Fibroblast of villous mesenchyme (primary cell): ENCODE measurements at regions not wholly inside any gene's neighbourhood (a gene's known extent, or its start where the extent isn't known, plus 50 kb on each side); places are given as distances from the start of the nearest gene placed in this dataset.
"Not testable (repeated sequence)": the region's sequence is repeated elsewhere in the genome, so short reads cannot be mapped to it uniquely, and the experiment has no call there.

Experiments
- DNase-seq: peaks from one replicate; pipeline ENCODE4 v3.0.0-alpha.2; 2010; ENCODE audit warnings: low read depth
- H3K4me3 ChIP-seq: 2 replicates; pipeline ENCODE4 v1.5.1; 2011; ENCODE audit warnings: low read depth, mild to moderate bottlenecking, low read length
- TF ChIP-seq, protein P1 (sequence below): IDR thresholded peaks from 2 replicates; pipeline ENCODE4 v1.5.1; 2012; ENCODE audit warnings: low read depth, mild to moderate bottlenecking, low read length; ENCODE audit not compliant: insufficient read depth

DNA sequence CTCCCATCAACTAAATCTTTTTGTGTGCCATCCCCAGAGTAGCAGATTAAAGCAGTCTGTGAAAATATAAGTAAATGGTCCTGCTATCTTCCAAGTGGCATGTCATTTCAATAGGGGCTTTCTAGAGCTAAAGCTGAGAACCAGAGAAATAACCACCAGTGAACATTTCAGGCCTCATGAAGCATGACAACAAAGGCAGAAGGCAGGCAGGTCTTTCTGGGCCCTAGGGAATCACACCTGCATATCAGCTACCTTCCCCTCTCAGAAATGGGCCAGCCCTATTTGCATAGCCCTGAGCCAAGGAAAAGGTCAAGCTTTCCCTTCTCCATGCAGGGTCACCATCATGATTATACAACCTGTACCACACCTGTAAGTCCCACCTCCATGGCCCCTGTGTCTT is 205.3 kb downstream of the DEPDC1B start:
- no peak for DNase-seq
- no peak overlapping the region for H3K4me3 ChIP-seq
- TF ChIP-seq, protein P1, sequence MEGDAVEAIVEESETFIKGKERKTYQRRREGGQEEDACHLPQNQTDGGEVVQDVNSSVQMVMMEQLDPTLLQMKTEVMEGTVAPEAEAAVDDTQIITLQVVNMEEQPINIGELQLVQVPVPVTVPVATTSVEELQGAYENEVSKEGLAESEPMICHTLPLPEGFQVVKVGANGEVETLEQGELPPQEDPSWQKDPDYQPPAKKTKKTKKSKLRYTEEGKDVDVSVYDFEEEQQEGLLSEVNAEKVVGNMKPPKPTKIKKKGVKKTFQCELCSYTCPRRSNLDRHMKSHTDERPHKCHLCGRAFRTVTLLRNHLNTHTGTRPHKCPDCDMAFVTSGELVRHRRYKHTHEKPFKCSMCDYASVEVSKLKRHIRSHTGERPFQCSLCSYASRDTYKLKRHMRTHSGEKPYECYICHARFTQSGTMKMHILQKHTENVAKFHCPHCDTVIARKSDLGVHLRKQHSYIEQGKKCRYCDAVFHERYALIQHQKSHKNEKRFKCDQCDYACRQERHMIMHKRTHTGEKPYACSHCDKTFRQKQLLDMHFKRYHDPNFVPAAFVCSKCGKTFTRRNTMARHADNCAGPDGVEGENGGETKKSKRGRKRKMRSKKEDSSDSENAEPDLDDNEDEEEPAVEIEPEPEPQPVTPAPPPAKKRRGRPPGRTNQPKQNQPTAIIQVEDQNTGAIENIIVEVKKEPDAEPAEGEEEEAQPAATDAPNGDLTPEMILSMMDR: no peak

DNA sequence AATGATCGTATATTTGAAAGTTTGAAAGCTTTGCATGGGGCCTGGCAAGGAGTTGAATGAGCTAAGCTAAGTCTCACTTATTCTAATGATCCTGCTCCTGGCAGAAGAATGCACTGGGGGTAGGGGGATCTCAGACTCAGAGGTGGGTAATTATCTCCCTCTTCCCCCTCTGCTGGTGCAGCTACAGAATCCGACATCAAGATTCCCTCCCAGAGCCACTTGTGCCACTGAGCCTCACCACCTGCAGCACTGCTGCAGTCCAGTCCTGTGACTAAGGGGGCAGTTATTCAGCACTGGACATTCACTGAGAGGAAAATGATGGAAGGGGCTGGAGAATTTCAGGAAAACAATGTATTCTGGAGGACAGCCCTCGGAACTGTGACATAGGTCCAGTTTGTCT is 205.8 kb downstream of the DEPDC1B start:
- DNase-seq: no peak
- TF ChIP-seq, protein P1: no peak
- H3K4me3 ChIP-seq: no peak overlapping the region

DNA sequence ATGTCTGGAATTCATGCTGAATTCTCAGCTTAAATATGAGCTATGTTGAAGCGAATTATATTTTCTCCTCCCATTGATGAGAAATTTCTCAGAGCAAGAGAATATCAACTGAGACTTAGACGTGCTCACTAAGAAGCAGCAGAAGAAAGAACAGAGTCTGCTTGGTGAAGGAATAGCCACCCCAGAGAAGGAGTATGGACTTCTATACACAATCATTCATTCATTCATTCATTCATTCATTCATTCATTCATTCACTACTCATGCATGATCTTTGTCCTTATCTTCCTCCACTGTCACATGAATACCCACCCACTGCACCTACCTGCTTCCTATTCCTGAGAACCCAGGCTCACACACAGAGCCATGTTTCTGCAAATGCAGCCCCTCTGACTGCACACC is 206.6 kb downstream of the DEPDC1B start:
- H3K4me3 ChIP-seq: no peak overlapping the region
- TF ChIP-seq, protein P1: no peak
- DNase-seq: no peak

DNA sequence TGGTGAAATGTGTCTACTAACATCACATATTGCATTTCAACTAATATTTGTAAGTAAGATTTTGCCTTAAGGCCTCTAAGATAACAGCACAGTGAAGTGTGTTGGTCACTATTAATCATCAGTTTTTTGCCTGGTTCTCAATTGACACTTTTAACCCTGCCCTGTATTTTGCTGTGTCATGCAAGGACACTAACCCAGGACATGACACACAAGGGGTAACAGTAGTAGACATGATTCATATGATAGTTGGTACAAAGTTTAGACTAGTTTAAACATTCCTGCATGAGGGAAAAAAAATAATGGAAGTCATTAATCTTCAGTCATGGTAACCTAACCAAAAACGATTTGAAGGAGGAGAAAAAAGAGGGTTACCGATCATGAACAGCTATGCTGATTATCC is 207.0 kb downstream of the DEPDC1B start:
- DNase-seq: no peak
- TF ChIP-seq, protein P1: no peak
- no peak overlapping the region for H3K4me3 ChIP-seq

DNA sequence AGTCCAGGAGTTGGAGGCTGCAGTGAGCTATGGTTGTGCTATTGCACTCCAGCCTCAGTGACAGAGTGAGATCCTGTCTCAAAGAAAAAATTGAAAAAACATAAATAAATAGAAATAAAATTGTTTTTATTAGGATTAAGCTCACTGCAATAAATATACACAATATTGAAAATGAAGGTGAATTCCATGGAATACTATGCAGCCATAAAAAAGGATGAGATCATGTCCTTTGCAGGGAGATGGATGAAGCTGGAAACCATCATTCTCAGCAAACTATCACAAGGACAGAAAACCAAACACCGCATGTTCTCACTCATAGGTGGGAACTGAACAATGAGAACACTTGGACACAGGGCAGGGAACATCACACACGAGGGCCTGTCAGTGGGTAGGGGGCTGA is 207.6 kb downstream of the DEPDC1B start:
- not testable (repeated sequence) for DNase-seq

DNA sequence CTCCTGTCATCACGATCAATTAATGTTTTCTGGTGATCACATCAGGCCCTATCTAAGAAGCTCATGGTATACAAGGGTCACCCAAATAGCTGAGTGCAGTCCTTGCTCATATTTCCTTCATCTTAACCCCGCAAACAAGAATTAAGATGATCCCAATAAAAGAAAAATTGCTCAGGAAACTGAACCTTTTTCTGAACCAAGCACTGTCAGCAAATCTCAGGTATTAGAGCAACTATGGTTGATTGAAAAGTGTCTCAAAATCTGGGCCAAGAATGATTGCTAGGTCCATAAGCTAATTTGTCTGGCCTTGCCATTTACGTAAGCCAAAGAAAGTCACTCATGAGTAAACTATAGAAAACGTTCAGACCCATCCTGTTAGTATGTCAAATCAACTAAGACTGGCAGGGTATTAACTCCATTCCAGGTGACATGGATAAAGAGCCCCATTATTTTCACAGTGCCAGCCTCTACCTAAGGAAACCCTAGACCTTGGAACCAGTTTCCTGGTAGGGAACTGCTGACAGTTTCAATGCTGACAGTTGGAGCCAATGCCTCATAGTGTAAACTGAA is 209.3 kb downstream of the DEPDC1B start:
- DNase-seq: no peak

More for the DNA sequence above, 207.6 kb downstream of the DEPDC1B start:
- H3K4me3 ChIP-seq: not testable (repeated sequence)

DNA sequence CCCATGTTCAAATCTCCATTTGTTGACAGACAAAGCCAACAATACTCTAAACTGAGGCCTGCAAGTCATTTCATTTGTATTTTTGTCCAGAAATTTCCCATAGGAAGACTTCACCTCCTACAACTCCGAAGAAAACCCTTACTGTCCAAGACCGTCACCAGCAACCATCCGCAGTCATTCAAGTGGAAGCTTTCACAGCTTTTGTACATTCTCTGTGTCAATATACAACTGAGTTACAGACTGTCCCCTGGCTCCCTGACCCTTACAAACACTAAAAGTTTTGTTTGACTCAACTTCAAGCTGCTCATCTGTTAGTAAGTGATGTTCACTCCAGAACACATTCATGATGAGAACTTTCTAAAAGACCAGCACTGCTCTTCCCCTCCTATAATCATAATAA is 210.1 kb downstream of the DEPDC1B start:
- TF ChIP-seq, protein P1: no peak
- no peak overlapping the region for H3K4me3 ChIP-seq
- no peak for DNase-seq

More for the DNA sequence above, 209.3 kb downstream of the DEPDC1B start:
- TF ChIP-seq, protein P1: no peak
- no peak overlapping the region for H3K4me3 ChIP-seq
